Osteoblast (primary cell): ENCODE measurements at regions not wholly inside any gene's neighbourhood (a gene's known extent, or its start where the extent isn't known, plus 50 kb on each side); places are given as distances from the start of the nearest gene placed in this dataset.

Experiments
- DNase-seq: peaks from one replicate; pipeline ENCODE4 v3.0.0; 2011; ENCODE audit warnings: low spot score, mixed read lengths; ENCODE audit not compliant: insufficient read length; ENCODE audit errors: missing footprints
- H2AFZ ChIP-seq: 2 replicates; pipeline ENCODE4 v1.6.0; 2011; ENCODE audit warnings: mild to moderate bottlenecking, low read length
- H3K27ac ChIP-seq: 2 replicates; pipeline ENCODE4 v1.5.1; 2011; ENCODE audit warnings: mild to moderate bottlenecking, low read depth, low read length, moderate library complexity
- H3K27me3 ChIP-seq: 2 replicates; pipeline ENCODE4 v1.6.0; 2012; ENCODE audit warnings: mild to moderate bottlenecking, control low read depth, inconsistent platforms, low read length, moderate library complexity; ENCODE audit not compliant: insufficient read depth
- H3K36me3 ChIP-seq: 2 replicates; pipeline ENCODE4 v1.5.1; 2011; ENCODE audit warnings: mild to moderate bottlenecking, low read length, control low read depth, moderate library complexity; ENCODE audit not compliant: insufficient read depth
- H3K4me1 ChIP-seq: 2 replicates; pipeline ENCODE4 v1.5.1; 2011; ENCODE audit warnings: mild to moderate bottlenecking, low read length, control low read depth, moderate library complexity; ENCODE audit not compliant: insufficient read depth
- H3K4me2 ChIP-seq: 2 replicates; pipeline ENCODE4 v1.6.0; 2011; ENCODE audit warnings: mild to moderate bottlenecking, low read length; ENCODE audit not compliant: insufficient read depth
- H3K4me3 ChIP-seq: fragments of 200-600 bp; sonication (generic); 3 replicates; pipeline ENCODE4 v1.5.1; 2012; ENCODE audit warnings: mild to moderate bottlenecking, low read length, inconsistent platforms; ENCODE audit not compliant: insufficient read depth
- H3K79me2 ChIP-seq: 2 replicates; pipeline ENCODE4 v1.6.0; 2012; ENCODE audit warnings: mild to moderate bottlenecking, low read length, control low read depth, inconsistent platforms; ENCODE audit not compliant: insufficient read depth
- H3K9me3 ChIP-seq: 2 replicates; pipeline ENCODE4 v1.5.1; 2011; ENCODE audit warnings: low read depth, low read length, control low read depth
- H4K20me1 ChIP-seq: 2 replicates; pipeline ENCODE4 v1.6.0; 2012; ENCODE audit warnings: mild to moderate bottlenecking, low read length, control low read depth; ENCODE audit not compliant: insufficient read depth
- CTCF ChIP-seq: IDR thresholded peaks from 2 replicates; pipeline ENCODE4 v1.5.1; 2011; ENCODE audit warnings: mild to moderate bottlenecking, low read depth, low read length, moderate library complexity; ENCODE audit errors: extremely low read depth

GRCh38 chr6:6801635-6802218, 213.2 kb downstream of the LY86 start:
- H3K27ac ChIP-seq: no peak overlapping the region
- no peak overlapping the region for H2AFZ ChIP-seq
- DNase-seq: no peak
- H3K4me1 ChIP-seq: no peaks in the 10 kb centered on the region
- H3K27me3 ChIP-seq: no peaks in the 10 kb centered on the region
- H3K79me2 ChIP-seq: no peaks in the 10 kb centered on the region
- no peaks in the 10 kb centered on the region for H4K20me1 ChIP-seq
- H3K4me3 ChIP-seq: no peak overlapping the region
- H3K9me3 ChIP-seq: no peaks in the 10 kb centered on the region
- TF ChIP-seq CTCF: no peak
- no peak overlapping the region for H3K4me2 ChIP-seq
- no peaks in the 10 kb centered on the region for H3K36me3 ChIP-seq

- H3K36me3 ChIP-seq: no peaks in the 10 kb centered on the region
- no peaks in the 10 kb centered on the region for H3K79me2 ChIP-seq
- H3K27me3 ChIP-seq: peaks cover 5% of the 10 kb centered on the region
- H3K4me3 ChIP-seq: no peak overlapping the region
- no peaks in the 10 kb centered on the region for H4K20me1 ChIP-seq
- H3K4me1 ChIP-seq: no peaks in the 10 kb centered on the region
- no peak overlapping the region for H2AFZ ChIP-seq
- no peak for TF ChIP-seq CTCF
- no peaks in the 10 kb centered on the region for H3K9me3 ChIP-seq
- no peak for DNase-seq
- H3K4me2 ChIP-seq: no peak overlapping the region
- no peak overlapping the region for H3K27ac ChIP-seq
These were observed 214.9 kb downstream of the LY86 start for GRCh38 chr6:6803180-6803977.

GRCh38 chr6:6804843-6805615, 216.5 kb downstream of the LY86 start:
- DNase-seq: no peak
- Histone ChIP-seq H3K36me3 (no peaks in the 10 kb centered on the region), H2AFZ (no peak overlapping the region), H4K20me1 (no peaks in the 10 kb centered on the region), H3K27ac (no peak overlapping the region), H3K4me2 (no peak overlapping the region), H3K4me3 (no peak overlapping the region), H3K27me3 (peaks cover 9% of the 10 kb centered on the region), H3K79me2 (no peaks in the 10 kb centered on the region), H3K9me3 (no peaks in the 10 kb centered on the region), H3K4me1 (no peaks in the 10 kb centered on the region)
- TF ChIP-seq CTCF: no peak
